Rectal smooth muscle tissue (tissue), 1 donor: ENCODE measurements at regions not wholly inside any gene's neighbourhood (a gene's known extent, or its start where the extent isn't known, plus 50 kb on each side); places are given as distances from the start of the nearest gene placed in this dataset.

Source experiments
- H3K27ac ChIP-seq: one replicate; pipeline ENCODE4 v1.7.0; 2013; ENCODE audit warnings: low read depth, low read length, inconsistent platforms
- H3K27me3 ChIP-seq: one replicate; pipeline ENCODE4 v1.7.0; 2013; ENCODE audit warnings: low read length; ENCODE audit not compliant: control insufficient read depth, insufficient read depth
- H3K36me3 ChIP-seq: one replicate; pipeline ENCODE4 v1.7.0; 2013; ENCODE audit warnings: low read length; ENCODE audit not compliant: control insufficient read depth, insufficient read depth
- H3K4me1 ChIP-seq: one replicate; pipeline ENCODE4 v1.7.0; 2013; ENCODE audit warnings: low read length; ENCODE audit not compliant: control insufficient read depth, insufficient read depth
- H3K4me3 ChIP-seq: one replicate; pipeline ENCODE4 v1.7.0; 2013; ENCODE audit warnings: low read length
- H3K9ac ChIP-seq: one replicate; pipeline ENCODE4 v1.7.0; 2013; ENCODE audit warnings: low read length

- no peak overlapping the region for H3K27ac ChIP-seq
- H3K4me1 ChIP-seq = peaks cover 2% of the 10 kb centered on the region
- no peaks in the 10 kb centered on the region for H3K36me3 ChIP-seq
- no peak overlapping the region for H3K9ac ChIP-seq
- H3K4me3 ChIP-seq = no peak overlapping the region
- H3K27me3 ChIP-seq = peaks cover 27% of the 10 kb centered on the region
Measured at GRCh38 chr3:127452321-127452821, 138.2 kb downstream of the TPRA1 start.

GRCh38 chr3:127451321-127451720, 139.2 kb downstream of the TPRA1 start:
- Histone ChIP-seq H3K27me3 (peaks cover 21% of the 10 kb centered on the region), H3K9ac (no peak overlapping the region), H3K36me3 (no peaks in the 10 kb centered on the region), H3K4me3 (no peak overlapping the region), H3K27ac (no peak overlapping the region), H3K4me1 (peaks cover 2% of the 10 kb centered on the region)

- Histone ChIP-seq H3K27ac (no peak overlapping the region), H3K36me3 (no peaks in the 10 kb centered on the region), H3K9ac (no peak overlapping the region), H3K27me3 (peaks cover 14% of the 10 kb centered on the region), H3K4me3 (no peak overlapping the region), H3K4me1 (peaks cover 1% of the 10 kb centered on the region)
Measured at GRCh38 chr3:127450331-127450730, 140.2 kb downstream of the TPRA1 start.

GRCh38 chr3:127449486-127450212, 140.9 kb downstream of the TPRA1 start:
- H3K9ac ChIP-seq = no peak overlapping the region
- H3K4me3 ChIP-seq = no peak overlapping the region
- peaks cover 8% of the 10 kb centered on the region for H3K27me3 ChIP-seq
- H3K4me1 ChIP-seq = no peaks in the 10 kb centered on the region
- H3K36me3 ChIP-seq = no peaks in the 10 kb centered on the region
- H3K27ac ChIP-seq = no peak overlapping the region

- no peak overlapping the region for H3K4me3 ChIP-seq
- H3K27me3 ChIP-seq = peaks cover 4% of the 10 kb centered on the region
Measured at GRCh38 chr3:127448671-127449070, 141.9 kb downstream of the TPRA1 start.

GRCh38 chr3:127448161-127448561, 142.4 kb downstream of the TPRA1 start:
- H3K27ac ChIP-seq = no peak overlapping the region
- H3K27me3 ChIP-seq = peaks cover 4% of the 10 kb centered on the region
- H3K36me3 ChIP-seq = no peaks in the 10 kb centered on the region
- H3K4me1 ChIP-seq = no peaks in the 10 kb centered on the region
- H3K9ac ChIP-seq = no peak overlapping the region
- H3K4me3 ChIP-seq = no peak overlapping the region

More at GRCh38 chr3:127448671-127449070, 141.9 kb downstream of the TPRA1 start:
- Histone ChIP-seq H3K27ac (no peak overlapping the region), H3K9ac (no peak overlapping the region), H3K4me1 (no peaks in the 10 kb centered on the region), H3K36me3 (no peaks in the 10 kb centered on the region)

GRCh38 chr3:127446756-127447155, 143.8 kb downstream of the TPRA1 start:
- Histone ChIP-seq H3K4me3 (no peak overlapping the region), H3K4me1 (no peaks in the 10 kb centered on the region), H3K27ac (no peak overlapping the region), H3K36me3 (no peaks in the 10 kb centered on the region), H3K27me3 (no peaks in the 10 kb centered on the region), H3K9ac (no peak overlapping the region)

- Histone ChIP-seq H3K9ac (no peak overlapping the region), H3K4me3 (no peak overlapping the region), H3K36me3 (no peaks in the 10 kb centered on the region), H3K27me3 (no peaks in the 10 kb centered on the region), H3K27ac (no peak overlapping the region), H3K4me1 (no peaks in the 10 kb centered on the region)
Measured at GRCh38 chr3:127445581-127446343, 144.8 kb downstream of the TPRA1 start.

GRCh38 chr3:127444761-127445160, 145.8 kb downstream of the TPRA1 start:
- Histone ChIP-seq H3K4me1 (no peaks in the 10 kb centered on the region), H3K36me3 (no peaks in the 10 kb centered on the region), H3K4me3 (no peak overlapping the region), H3K27me3 (no peaks in the 10 kb centered on the region), H3K9ac (no peak overlapping the region), H3K27ac (no peak overlapping the region)

GRCh38 chr3:127443581-127444375, 146.8 kb downstream of the TPRA1 start:
- H3K4me1 ChIP-seq = no peaks in the 10 kb centered on the region
- H3K9ac ChIP-seq = no peak overlapping the region
- H3K36me3 ChIP-seq = no peaks in the 10 kb centered on the region
- no peak overlapping the region for H3K4me3 ChIP-seq
- H3K27me3 ChIP-seq = no peaks in the 10 kb centered on the region
- H3K27ac ChIP-seq = no peak overlapping the region

- Histone ChIP-seq H3K36me3 (no peaks in the 10 kb centered on the region), H3K4me3 (no peak overlapping the region), H3K4me1 (no peaks in the 10 kb centered on the region), H3K9ac (no peak overlapping the region), H3K27ac (no peak overlapping the region), H3K27me3 (no peaks in the 10 kb centered on the region)
Measured at GRCh38 chr3:127442506-127442905, 148.0 kb downstream of the TPRA1 start.

- H3K27me3 ChIP-seq = no peaks in the 10 kb centered on the region
- no peaks in the 10 kb centered on the region for H3K4me1 ChIP-seq
- H3K36me3 ChIP-seq = no peaks in the 10 kb centered on the region
- no peak overlapping the region for H3K9ac ChIP-seq
- H3K4me3 ChIP-seq = no peak overlapping the region
- no peak overlapping the region for H3K27ac ChIP-seq
Measured at GRCh38 chr3:127441764-127442163, 148.8 kb downstream of the TPRA1 start.
